A172 (cell line): ENCODE measurements at regions not wholly inside any gene's neighbourhood (a gene's known extent, or its start where the extent isn't known, plus 50 kb on each side); places are given as distances from the start of the nearest gene placed in this dataset.

Source experiments
- DNase-seq: peaks from one replicate; pipeline ENCODE4 v3.0.0-alpha.2; 2015; ENCODE audit warnings: low spot score

DNA sequence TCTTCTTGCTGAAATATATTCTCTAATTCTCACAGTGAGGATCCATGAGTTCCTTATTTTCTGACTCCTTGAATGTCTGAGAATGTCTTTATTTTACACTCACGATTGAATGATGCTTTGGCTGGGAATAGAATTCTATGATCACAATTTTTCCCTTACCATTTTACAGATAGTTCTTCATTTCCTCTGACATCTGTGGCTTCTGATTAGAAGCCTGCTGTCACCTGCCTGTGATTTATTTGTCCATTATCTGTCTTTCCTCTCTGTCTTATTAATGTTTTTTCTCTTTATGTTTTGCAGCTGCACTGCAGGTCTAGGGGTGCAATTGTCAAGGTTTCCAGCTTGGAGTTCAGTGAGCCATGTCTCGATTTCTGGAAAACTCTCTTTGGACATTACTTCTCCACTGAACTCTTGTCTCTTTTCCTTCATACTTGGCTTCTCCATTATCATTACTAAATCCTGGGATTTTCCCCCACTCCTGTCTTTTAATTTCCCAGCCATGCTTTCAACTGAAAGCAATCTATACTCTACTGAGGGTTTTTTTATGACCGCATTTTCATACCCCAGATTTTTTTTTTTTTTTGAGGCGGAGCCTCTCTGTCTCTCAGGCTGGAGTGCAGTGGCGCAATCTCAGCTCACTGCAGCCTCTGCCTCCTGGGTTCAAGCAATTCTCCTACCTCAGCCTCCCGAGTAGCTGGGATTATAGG, 85.8 kb upstream of the PRNP start:
- DNase-seq, result peak; percentile 53

DNA sequence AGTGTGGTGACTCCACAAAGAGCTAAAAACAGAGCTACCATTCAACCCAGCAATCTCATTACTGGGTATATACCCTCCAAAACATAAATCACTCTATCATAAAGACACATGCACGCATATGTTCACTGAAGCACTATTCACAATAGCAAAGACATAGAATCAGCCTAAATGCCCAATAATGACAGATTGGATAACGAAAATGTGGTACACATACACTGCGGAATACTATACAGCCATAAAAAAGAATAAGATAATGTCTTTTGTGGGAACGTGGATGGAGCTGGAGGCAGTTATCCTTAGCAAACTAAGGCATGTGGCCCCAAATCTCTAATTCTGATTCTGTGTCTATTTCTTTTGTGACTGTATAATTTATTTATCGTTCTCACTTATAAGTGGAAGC, 89.0 kb upstream of the PRNP start:
- no peak for DNase-seq

DNA sequence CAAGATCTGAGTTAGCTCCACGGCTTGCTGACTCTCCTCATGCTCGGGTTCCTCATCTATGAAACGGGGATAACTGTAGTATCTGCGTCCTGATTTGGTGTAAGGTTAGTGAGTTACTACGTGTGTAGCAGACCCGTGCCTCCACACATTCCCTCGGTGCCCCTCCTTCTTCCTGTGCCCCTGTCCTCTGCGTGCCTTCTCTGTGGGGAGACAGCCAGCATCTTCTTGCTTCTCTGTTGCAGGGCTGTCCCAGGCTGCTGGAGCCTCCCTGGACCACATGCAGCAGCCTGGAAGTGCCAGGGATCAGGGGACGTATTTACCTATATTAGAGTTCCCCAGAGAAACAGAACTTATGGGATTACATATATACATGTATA, 93.1 kb upstream of the PRNP start:
- no peak for DNase-seq

DNA sequence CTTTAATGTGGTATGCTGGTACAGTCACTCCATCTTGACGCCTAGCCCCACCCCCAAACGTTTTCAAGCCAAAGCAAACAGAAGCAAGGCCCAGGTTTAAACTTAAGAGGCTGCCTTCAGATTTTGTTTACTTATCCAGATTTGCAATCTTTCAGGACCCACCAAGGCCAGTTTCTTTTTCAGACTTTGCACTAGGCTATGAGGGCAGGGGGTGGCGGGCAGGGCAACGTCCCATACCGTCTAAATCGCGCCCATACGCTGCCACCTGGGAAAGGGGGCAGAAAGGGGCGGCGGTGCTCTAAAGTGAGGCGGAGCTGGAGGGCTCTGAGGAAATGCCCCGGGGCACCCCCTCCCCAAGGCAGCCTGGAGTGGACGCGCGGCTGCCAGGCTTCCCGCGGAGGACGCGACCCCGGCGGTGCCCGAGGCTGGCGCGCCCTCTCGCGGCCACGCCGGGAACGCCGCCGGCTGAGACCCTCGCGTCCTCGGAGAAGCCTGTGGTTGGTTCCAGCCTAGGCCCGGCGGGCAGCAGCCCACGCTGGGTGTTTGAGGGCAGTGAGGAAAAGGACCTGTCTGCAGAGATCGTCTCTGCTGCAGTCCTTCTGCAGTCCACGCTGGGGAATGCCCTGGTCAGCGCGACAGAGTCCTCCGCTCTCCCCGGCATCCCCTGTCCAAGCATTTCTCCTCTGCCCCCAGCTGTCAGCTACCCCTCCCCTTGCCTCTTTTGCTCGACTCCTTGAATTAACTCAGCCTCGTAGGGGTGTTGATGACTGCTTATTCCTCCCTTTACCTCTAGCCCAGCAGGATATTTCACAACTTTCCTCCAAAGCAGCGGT, 93.7 kb upstream of the PRNP start:
- peak; percentile 29 for DNase-seq

DNA sequence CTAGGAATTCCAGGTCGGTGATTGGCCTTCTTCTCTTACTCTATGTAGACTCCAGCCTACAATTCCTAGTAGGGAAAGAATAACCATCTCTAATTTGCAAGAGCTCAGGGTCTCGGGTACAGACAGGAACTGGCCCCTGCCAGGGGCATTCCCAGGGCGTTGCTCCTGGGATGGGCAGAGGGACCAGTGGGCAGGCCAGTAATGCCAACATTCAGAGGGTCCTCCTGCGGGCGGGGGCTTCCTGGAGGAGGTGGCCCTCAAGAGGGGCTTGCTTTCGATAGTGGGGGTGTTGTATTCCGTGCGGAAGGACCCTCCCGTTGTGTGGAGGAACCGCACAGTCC, 94.3 kb upstream of the PRNP start:
- DNase-seq, result no peak

DNA sequence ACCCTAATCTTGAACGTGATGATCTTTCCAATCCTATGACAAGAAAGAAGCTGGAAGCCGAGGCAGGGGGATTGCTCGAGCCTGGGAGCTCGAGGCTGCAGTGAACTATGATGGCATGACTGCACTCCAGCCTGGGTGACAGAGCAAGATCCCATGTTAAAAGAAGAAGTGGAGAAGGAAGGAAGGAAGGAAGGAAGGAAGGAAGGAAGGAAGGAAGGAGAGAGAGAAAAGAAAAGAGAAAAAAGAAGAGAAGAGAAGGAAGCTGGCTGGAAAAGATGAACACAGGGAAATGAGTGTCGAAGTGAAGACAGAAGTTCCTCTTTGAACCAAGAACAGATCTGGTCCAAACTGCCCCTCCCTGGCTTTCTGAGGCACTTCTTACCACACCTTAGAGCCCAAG, 100.5 kb upstream of the PRNP start:
- no peak for DNase-seq

DNA sequence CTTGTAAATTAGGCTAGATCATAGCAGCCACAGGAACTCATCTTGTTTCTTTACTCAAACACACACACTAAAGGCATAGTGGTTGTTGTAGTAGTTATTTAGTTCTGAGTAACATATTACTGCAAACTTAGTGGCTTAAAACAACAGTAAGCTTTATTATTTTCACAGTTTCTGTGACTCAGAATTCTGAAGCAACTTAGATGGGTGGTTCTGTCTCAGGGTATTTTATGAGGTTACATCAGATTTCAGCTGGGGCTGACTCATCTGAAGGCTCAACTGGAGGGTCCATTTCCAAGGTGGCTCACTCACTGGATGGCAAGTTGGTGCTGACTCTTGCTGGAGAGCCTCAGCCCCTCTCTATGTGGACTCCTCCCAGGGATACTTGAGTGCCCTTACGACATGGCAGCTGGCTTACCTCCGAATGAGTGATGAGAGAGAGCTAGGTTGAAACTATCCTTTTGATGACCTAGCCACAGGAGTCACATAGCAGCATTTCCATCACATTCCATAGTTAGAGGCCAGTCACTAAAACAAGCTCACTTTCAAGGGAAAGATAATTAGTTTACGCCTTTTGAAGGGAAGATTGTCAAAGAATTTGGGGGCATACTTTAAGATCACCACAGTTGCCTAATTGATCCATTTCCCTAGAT, 101.0 kb upstream of the PRNP start:
- peak; percentile 21 for DNase-seq

DNA sequence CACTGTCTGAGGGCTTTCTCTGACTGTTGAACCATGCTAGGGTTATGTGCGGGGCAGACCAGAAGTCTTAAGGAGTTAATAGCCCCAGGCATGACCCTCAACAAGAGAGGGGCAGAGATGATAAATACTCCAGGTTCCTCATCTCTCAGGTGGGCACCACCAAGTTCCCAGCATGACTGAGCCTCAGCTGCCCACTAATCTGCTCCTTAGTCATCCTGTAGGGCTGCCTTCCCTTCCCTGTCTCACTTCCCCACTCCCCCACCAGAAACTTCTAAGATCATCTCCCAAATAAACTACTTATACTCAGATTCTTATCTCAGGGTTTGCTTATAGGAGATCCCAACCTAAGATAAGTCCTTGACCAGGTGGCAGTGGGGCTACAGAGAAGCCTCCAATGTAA, 101.7 kb upstream of the PRNP start:
- DNase-seq, result no peak

DNA sequence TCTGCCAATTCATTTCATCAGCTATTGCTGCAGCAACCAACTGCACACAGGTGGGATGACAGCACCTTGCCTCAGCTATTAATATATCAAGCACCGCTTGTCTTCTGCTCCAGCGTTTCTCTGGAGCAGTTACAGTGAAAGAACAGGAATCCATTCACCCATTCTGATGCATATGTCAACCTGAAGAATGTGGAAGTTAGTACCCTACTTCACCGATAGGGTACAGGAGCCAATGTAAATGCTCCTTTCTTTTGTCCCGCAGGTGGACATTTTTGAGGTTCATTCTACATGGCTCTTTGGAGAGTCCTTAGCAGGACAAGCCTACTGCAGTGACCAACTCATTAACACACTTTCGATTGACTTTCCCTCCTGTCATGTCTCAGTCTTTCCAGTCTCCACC, 104.4 kb upstream of the PRNP start:
- no peak for DNase-seq

DNA sequence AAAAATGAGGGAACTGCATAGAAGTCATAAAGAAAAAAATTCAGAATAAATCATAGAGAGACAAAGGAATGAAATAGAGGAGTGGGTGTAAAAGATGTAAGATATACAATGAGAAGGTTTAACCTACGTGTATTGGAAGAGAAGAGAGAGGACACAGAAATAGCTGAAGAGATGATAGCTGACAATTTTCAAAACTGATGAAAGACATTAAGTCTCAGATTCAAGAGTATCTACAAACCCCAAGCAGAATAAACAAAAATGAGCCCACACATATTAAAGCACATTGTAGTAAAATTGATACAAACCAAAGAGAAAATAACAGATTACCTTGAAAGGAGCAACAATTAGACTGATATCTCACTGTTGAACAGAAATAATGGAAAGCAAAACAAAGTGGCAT, 107.9 kb upstream of the PRNP start:
- no peak for DNase-seq

DNA sequence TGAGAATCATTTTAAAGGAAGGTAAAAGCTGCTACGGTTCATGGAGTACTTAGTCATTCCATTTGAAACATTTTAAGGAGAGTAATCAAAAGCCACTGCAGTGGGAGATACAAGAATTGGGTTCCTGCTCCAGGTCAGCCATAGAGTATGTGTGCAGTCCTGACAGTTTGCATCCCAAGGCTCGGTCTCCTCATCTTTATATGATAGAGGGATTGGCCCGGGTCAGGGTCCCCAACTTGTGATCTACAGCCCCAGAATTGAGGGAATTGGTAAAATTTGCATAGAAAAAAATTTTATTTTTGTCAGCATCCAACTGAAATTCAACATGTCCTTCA, 111.9 kb upstream of the PRNP start:
- no peak for DNase-seq

DNA sequence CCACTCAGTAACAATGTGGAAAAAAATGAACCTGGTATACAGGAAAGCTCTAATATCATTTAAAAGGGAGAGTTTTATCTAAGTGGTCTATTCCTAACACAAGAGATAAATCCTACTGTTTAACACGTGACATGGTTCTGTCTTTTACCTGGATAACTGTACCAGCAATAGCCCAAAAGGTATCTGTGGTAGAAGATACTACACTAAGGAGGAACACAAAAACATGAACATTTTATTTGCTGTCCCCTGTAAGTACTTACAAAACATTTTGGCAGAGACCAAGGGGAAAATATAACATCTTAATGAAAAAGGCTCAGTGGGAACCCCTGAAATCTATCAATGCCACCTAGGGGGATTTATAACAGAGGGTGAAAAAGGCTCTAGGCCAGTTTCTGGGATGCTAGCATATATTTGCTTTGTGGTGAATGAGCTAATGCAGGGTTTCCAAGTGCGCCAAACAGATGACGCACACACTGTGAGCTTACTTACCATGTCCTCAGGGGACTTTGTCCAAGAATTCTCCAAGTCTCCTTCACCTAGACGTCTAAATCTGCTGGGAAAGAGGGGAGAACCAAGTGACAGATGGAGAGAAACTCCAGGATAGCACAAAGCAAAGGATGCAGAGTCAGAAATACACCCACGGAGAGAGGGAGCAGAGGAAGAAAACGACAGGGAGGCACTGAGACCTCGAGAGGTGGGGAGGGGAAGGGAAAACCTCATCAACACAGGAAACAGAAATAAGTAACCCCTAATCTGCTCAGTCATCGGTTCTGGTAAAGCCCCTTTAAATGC, 112.5 kb upstream of the PRNP start:
- peak; percentile 96 for DNase-seq

DNA sequence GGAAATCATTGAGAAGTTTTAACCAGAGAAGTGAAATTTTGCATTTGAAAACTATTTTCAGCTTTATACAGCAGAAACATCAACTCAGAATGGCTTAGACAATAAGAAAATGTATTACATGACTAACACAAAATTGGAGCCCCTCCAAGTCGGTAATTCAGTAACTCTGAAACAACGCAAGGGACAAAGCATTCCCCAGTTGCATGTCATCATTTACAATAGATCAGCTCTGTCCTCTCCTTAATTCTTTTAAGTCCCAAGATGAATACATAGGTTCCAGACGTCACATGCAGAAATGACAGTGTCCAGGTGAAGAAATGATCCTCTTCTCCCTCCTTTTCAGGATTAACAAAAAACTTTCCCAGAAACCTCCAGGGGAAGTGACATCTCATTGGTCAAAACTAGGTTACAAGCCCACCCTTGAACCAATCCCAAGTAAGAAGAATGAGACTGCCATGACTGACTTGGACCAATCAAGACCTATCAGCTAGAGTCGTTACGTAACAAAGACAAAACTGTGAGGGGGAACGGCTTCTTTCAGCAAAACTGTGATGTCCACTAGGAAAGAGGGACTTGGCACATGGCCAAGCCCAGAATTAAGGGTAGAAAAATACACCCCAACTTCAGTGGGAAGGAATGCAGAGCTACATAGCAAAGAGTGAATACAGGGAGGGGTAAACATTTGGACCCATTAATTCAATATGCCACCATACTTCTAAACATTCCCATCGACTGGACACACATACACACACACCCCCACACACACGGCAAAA, 114.3 kb upstream of the PRNP start:
- DNase-seq, result no peak

DNA sequence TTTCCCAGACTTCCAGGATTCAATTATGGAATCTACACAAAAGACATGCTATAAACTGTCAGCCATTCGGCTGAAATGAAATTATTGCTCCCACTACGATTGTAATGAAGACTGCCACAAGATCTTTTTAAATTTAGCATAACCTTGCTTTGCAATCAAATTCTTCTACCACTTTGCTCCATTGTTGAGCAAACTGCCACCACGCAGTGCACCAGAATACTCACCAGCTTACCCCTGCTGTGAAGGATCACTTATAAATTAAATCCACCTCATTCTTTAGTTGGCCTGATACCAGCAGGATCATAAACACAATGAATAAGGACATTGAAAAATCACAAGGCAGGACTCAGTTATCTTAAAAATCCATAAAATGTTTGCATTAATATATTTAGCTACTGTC, 116.4 kb upstream of the PRNP start:
- peak; percentile 48 for DNase-seq

DNA sequence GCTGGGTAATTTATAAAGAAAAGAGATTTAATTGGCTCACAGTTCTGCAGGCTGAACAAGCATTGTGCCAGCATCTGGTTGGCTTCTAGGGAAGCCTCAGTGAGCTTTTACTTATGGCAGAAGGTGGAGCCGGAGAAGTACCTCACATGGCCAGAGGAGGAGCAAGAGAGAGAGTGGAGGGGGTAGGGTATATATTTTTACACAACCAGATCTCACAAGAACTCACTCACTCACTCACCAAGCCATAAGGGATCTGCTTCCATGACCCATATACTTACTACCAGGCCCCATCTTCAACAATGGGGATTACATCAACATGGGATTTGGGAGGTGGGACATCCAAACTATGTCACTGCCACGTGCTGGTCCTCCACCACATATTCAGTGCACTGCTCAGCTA, 117.2 kb upstream of the PRNP start:
- DNase-seq, result no peak

DNA sequence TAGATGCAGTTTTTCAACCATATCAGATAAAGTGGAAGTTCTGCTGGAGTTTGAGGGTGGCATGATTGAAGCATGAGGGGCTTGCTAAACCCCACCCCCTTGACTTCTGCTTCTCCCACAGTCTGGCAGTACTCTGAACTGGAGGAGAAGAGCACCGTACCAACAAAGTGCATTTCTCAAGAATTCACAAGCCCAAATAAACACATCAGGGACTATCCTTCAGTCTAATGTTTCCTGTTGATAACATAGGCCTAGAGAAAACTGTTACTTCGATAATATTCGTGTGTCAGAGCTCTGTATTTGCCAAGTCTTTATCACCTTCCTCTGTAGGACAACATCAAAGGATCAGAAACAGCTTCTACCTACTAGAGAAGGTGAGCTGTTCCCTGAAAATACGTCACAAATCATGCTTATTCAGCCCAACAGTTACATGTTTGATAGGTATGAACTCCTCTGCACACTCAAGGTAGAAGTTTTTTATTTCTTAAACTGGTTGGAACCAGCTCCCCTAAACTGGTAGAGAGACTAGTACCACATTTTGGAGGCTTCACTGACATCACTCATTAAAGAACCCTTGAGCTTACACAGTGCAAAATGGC, 117.8 kb upstream of the PRNP start:
- DNase-seq, result no peak

DNA sequence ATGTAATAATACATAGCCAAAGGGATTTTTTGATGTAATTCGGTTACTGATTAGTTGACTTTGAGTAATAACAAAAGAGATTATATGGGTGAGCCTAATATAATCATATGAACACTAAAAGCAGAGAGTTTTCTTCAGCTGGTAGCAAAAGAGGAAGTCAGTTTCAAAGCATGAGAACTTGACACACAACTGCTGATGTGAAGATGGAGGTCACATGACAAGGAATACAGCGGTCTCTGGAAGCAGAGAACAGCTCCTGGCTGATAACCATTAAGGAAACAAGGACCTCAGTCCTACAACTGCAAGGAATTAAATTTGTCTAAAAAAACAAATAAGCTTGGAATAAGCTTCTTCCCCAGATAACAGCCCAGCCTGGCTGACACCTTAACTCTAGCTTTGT, 119.1 kb upstream of the PRNP start:
- no peak for DNase-seq

DNA sequence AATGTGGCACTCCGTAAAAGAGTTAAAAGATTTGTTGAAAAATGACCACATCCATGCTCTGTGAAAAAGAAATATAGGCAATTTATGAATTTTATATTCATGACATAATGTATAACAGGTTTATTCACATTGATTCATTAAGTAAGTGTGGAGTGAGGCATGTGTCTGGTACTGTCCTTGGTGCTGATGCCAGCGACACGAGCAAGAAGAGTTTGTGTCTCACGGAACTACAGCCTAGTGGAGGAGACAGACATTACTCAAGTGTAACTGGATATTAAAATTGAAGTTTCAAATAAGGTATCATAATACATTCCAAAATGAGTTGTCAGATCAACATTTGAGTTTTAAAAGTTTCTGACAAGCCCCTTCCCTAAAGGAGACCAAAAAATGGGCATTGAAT, 122.7 kb upstream of the PRNP start:
- DNase-seq, result peak; percentile 70

DNA sequence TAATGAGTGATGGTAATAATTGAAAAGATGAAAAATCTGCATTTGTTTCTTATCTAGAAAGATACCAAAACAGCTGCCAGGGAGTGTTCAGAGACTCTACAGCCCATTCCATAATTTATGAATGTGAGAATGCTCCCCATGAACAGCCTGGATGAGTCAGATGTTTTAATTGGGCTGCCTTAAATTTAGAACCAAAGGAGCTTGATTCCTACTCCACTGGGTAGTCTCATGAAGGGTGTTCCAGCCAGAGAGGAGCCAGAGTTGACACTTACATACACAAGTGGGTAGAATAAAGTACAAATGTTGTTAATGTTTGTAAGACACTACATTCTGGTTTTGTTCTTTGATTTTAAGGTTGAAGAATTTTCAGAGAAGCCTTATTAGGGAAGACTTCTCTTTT, 123.2 kb upstream of the PRNP start:
- peak; percentile 58 for DNase-seq

DNA sequence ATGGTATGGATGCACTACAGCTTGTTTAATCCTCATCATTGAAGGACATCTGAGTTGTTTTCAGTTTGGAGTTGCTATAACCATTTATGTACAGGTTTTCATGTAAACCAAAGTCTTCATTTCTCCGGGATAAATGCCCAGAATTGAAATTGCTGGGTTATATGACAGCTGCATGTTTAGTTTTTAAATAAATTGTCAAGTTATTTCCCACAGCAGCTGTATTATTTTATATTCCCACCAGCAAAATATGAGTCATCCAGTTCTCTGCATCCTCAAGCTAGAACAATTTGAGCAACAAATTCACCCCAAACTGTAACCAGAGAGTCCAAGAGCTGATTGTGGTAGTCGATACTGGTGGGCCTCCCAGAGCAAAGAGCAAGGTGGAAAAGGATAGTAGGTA, 125.6 kb upstream of the PRNP start:
- DNase-seq, result no peak

DNA sequence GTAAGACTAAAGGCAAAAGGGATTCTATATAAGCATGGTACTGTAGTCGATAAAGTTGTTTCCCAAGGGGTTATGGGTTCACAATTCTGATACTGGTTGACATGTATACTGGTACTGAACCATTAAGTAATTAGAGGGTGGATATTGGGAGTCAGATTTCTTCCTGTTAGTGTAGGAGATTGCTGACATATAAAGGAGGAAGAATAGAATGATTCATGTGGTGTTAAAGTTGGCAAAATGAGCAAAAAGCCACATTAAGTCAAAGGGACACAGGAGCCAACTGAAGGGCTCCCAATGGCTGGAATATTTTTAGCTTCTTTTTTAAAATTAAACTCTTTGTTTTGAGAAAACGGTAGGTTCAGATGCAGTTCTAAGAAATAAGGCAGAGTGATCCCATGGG, 126.3 kb upstream of the PRNP start:
- no peak for DNase-seq
